Endothelial cell of umbilical vein (primary cell): ENCODE measurements at regions not wholly inside any gene's neighbourhood (a gene's known extent, or its start where the extent isn't known, plus 50 kb on each side); places are given as distances from the start of the nearest gene placed in this dataset.

ENCODE experiments used
- BruUV-seq: library from RNA; stranded (reverse); fragments of 400-500 nt; replicated peaks from 2 replicates; lab custom pipeline; 2021; lab: Mats Ljungman, UMichigan
- CTCF ChIA-PET: fragments of 300-600, 350-600 bp; sonication (Branson Sonifier 250); formaldehyde crosslinking; loops from one replicate; lab custom pipeline; 2021; ENCODE audit warnings: antibody characterized with exemption, inconsistent platforms; lab: Charles Lee
- POLR2A ChIA-PET: fragments of 300-600, 350-600 bp; sonication (Branson Sonifier 250); formaldehyde crosslinking; loops from one replicate; lab custom pipeline; 2021; ENCODE audit warnings: antibody characterized with exemption, inconsistent platforms; lab: Charles Lee
- DNase-seq: peaks from one replicate; pipeline ENCODE4 v3.0.0-alpha.2; 2011; ENCODE audit warnings: low read depth, low spot score
- FAIRE-seq: peaks from 2 replicates; lab custom pipeline; 2011; peaks lifted over from hg19 to GRCh38; lab: Jason Lieb, UNC
- H2AFZ ChIP-seq: 2 replicates; pipeline ENCODE4 v1.6.0; 2012; ENCODE audit warnings: low read depth, low read length, control low read depth, inconsistent platforms
- H3K27ac ChIP-seq: 2 replicates; pipeline ENCODE4 v1.5.1; 2011; ENCODE audit warnings: low read depth, mild to moderate bottlenecking, control low read depth, low read length, moderate library complexity; ENCODE audit not compliant: insufficient read depth
- H3K27me3 ChIP-seq, 2 experiments: 2 replicates each; pipeline versions ENCODE4 v1.6.0 to v1.6.1; 2011; ENCODE audit warnings: low read length in 2 of 2, mixed read lengths in 1 of 2; ENCODE audit not compliant: control insufficient read depth in 2 of 2, insufficient read depth in 2 of 2
- H3K36me3 ChIP-seq, 2 experiments: 2 replicates in 1 of 2; 3 replicates in 1 of 2; pipeline ENCODE4 v1.5.1; 2011; ENCODE audit warnings: low read length in 2 of 2, mild to moderate bottlenecking in 1 of 2, moderate library complexity in 1 of 2; ENCODE audit not compliant: control insufficient read depth in 2 of 2, insufficient read depth in 2 of 2; ENCODE audit errors: extremely low read depth in 1 of 2
- H3K4me1 ChIP-seq: 3 replicates; pipeline ENCODE4 v1.5.1; 2011; ENCODE audit warnings: mild to moderate bottlenecking, low read length; ENCODE audit not compliant: control insufficient read depth, insufficient read depth; ENCODE audit errors: extremely low read depth
- H3K4me2 ChIP-seq: 2 replicates; pipeline ENCODE4 v1.6.1; 2011; ENCODE audit warnings: low read length, control low read depth, mixed read lengths; ENCODE audit not compliant: insufficient read depth
- H3K4me3 ChIP-seq, 3 experiments: fragments of 200-600 bp in 1 of 3; sonication (generic), shearing (Covaris generic) in 1 of 3; replicated peaks in 1 of 3; 2 replicates each; pipeline ENCODE4 v1.5.1; 2011 to 2016; ENCODE audit warnings: control low read depth in 3 of 3, low read length in 3 of 3, mild to moderate bottlenecking in 2 of 3, inconsistent platforms in 1 of 3, low read depth in 1 of 3, moderate library complexity in 1 of 3; ENCODE audit not compliant: insufficient read depth in 1 of 3
- H3K79me2 ChIP-seq: 2 replicates; pipeline ENCODE4 v1.6.0; 2012; ENCODE audit warnings: low read length, inconsistent platforms; ENCODE audit not compliant: control insufficient read depth, insufficient read depth
- H3K9ac ChIP-seq: replicated peaks from 2 replicates; pipeline ENCODE3; 2011; ENCODE audit warnings: low read length, control low read depth; ENCODE audit not compliant: insufficient read depth; ENCODE audit errors: extremely low read depth
- H3K9me1 ChIP-seq: replicated peaks from 3 replicates; pipeline ENCODE4 v1.6.0; 2011; ENCODE audit warnings: mild to moderate bottlenecking, low read length; ENCODE audit not compliant: control insufficient read depth, insufficient read depth; ENCODE audit errors: extremely low read depth
- H3K9me3 ChIP-seq: replicated peaks from 2 replicates; pipeline ENCODE4 v1.5.1; 2012; ENCODE audit warnings: low read length, inconsistent platforms; ENCODE audit not compliant: control insufficient read depth, insufficient read depth
- H4K20me1 ChIP-seq: replicated peaks from 2 replicates; pipeline ENCODE3; 2011; ENCODE audit warnings: mild to moderate bottlenecking, low read length; ENCODE audit not compliant: control insufficient read depth, insufficient read depth; ENCODE audit errors: extremely low read depth
- EZH2 ChIP-seq: IDR thresholded peaks from 2 replicates; pipeline ENCODE4 v1.6.1; 2012; ENCODE audit warnings: borderline replicate concordance, low read depth, mild to moderate bottlenecking, moderate library complexity, low read length, inconsistent platforms; ENCODE audit not compliant: severe bottlenecking
- FOS ChIP-seq: IDR thresholded peaks from 2 replicates; pipeline ENCODE4 v1.6.1; 2011; ENCODE audit warnings: mild to moderate bottlenecking, low read length, moderate library complexity, borderline replicate concordance; ENCODE audit not compliant: insufficient read depth
- GATA2 ChIP-seq: IDR thresholded peaks from 2 replicates; pipeline ENCODE4 v1.7.0; 2011; ENCODE audit warnings: low read depth, mild to moderate bottlenecking, moderate library complexity, mixed read lengths, low read length; ENCODE audit not compliant: insufficient read length, insufficient read depth
- JUN ChIP-seq: IDR thresholded peaks from 2 replicates; pipeline ENCODE4 v1.6.1; 2011; ENCODE audit warnings: borderline replicate concordance, low read depth; ENCODE audit not compliant: insufficient read length, insufficient read depth
- MYC ChIP-seq: IDR thresholded peaks from one replicate; pipeline ENCODE4 v1.6.1; 2011; ENCODE audit warnings: mild to moderate bottlenecking, low read depth, low read length
- POLR2A ChIP-seq: IDR thresholded peaks from 2 replicates; pipeline ENCODE4 v1.6.1; 2012; ENCODE audit warnings: low read depth, mild to moderate bottlenecking, control low read depth, low read length
- POLR2AphosphoS5 ChIP-seq: IDR thresholded peaks from 2 replicates; pipeline ENCODE4 v1.6.1; 2012; ENCODE audit warnings: low read depth, mild to moderate bottlenecking, control low read depth, low read length, moderate library complexity; ENCODE audit not compliant: insufficient read depth
- dilution Hi-C: fragments of 300-500 bp; cut with MboI; formaldehyde crosslinking; loops from one replicate; pipeline ENCODE4 v1.15.0; 2019; ENCODE audit warnings: low sequenced_read_pairs; ENCODE audit not compliant: extremely low pct_ligation_motif_present
- intact Hi-C: fragments of 100-400 bp; cut with micrococcal nuclease; formaldehyde crosslinking; loops from one replicate; pipeline ENCODE4 v1.10.0; 2022

GRCh38 chr1:56028244-56028643 is 551.1 kb downstream of the PLPP3 start:
- ChIA-PET POLR2A (no interaction called here), CTCF (no interaction called here)
- H3K9me3 ChIP-seq = no peaks in the 10 kb centered on the region
- no peak overlapping the region for H3K4me3 ChIP-seq
- dilution Hi-C loops (no loop called here), intact Hi-C loops (no loop called here)
- H3K36me3 ChIP-seq = no peaks in the 10 kb centered on the region
- no peak overlapping the region for H3K4me2 ChIP-seq
- H3K79me2 ChIP-seq = no peaks in the 10 kb centered on the region
- no peak for DNase-seq
- H3K27me3 ChIP-seq = no peaks in the 10 kb centered on the region
- no peak overlapping the region for H2AFZ ChIP-seq
- no peaks in the 10 kb centered on the region for H3K9me1 ChIP-seq
- TF ChIP-seq MYC (no peak), JUN (no peak), EZH2 (no peak), GATA2 (no peak), POLR2A (no peak), POLR2AphosphoS5 (no peak)
- no TSS peak for BruUV-seq
- no peaks in the 10 kb centered on the region for H3K4me1 ChIP-seq
- FAIRE-seq = no peak
- no peak overlapping the region for H3K9ac ChIP-seq
- no peaks in the 10 kb centered on the region for H4K20me1 ChIP-seq
- H3K27ac ChIP-seq = no peak overlapping the region

- Histone ChIP-seq H3K9me3 (no peaks in the 10 kb centered on the region), H3K4me2 (no peak overlapping the region), H2AFZ (no peak overlapping the region), H3K36me3 (no peaks in the 10 kb centered on the region), H3K27me3 (no peaks in the 10 kb centered on the region), H3K9me1 (no peaks in the 10 kb centered on the region), H3K27ac (no peak overlapping the region), H3K4me1 (no peaks in the 10 kb centered on the region), H3K4me3 (no peak overlapping the region), H3K79me2 (no peaks in the 10 kb centered on the region), H4K20me1 (no peaks in the 10 kb centered on the region), H3K9ac (no peak overlapping the region)
- BruUV-seq = no TSS peak
- FAIRE-seq (no peak), DNase-seq (no peak)
- intact Hi-C loops = no loop called here
- dilution Hi-C loops = no loop called here
- ChIA-PET POLR2A (no interaction called here), CTCF (no interaction called here)
- TF ChIP-seq FOS (peak; percentile 38), JUN (no peak)
These were observed 553.4 kb downstream of the PLPP3 start for GRCh38 chr1:56025942-56026341.
